Motor neuron (in vitro differentiated cells): ENCODE measurements at regions not wholly inside any gene's neighbourhood (a gene's known extent, or its start where the extent isn't known, plus 50 kb on each side); places are given as distances from the start of the nearest gene placed in this dataset.
"Not testable (repeated sequence)": the region's sequence is repeated elsewhere in the genome, so short reads cannot be mapped to it uniquely, and the experiment has no call there.

Experiments
- ATAC-seq, 8 experiments: fragments of 200-7000 bp; cut with Tn5 transposase; replicated peaks in 6 of 8; 2 replicates each; pipeline ENCODE4 v1.8.0; 2021; ENCODE audit warnings: mild to moderate bottlenecking in 8 of 8, moderate library complexity in 8 of 8
- H3K27ac ChIP-seq, 2 donors: fragments of 250-450 bp; sonication (Bioruptor Pico); 2 replicates each; pipeline ENCODE4 v1.9.0; 2021; ENCODE audit warnings: antibody characterized with exemption in 2 of 2, mild to moderate bottlenecking in 2 of 2, moderate library complexity in 1 of 2
- H3K4me1 ChIP-seq, 2 donors: fragments of 250-450 bp; sonication (Bioruptor Pico); replicated peaks in 1 of 2; 2 replicates each; pipeline ENCODE4 v1.6.1; 2021; ENCODE audit warnings: antibody characterized with exemption in 2 of 2, mild to moderate bottlenecking in 2 of 2, moderate library complexity in 1 of 2
- H3K4me3 ChIP-seq, 5 donors: fragments of 250-450 bp; sonication (Bioruptor Pico); 2 replicates each; pipeline ENCODE4 v1.9.0; 2021; ENCODE audit warnings: antibody characterized with exemption in 5 of 5, mild to moderate bottlenecking in 5 of 5, moderate library complexity in 4 of 5
- WGBS, 10 experiments: fragments of 450-650 bp; shearing (Covaris generic); methylation state at CpG; one replicate each; pipeline ENCODE4 v1.0.0; 2022; 5-methylcytosine and 5-hydroxymethylcytosine counted together
- in situ Hi-C, 9 experiments: fragments of 400-800 bp; cut with MboI; loops; one replicate each; pipeline ENCODE4 v1.15.0; 2021; ENCODE audit warnings: low sequenced_read_pairs in 9 of 9, low pct_unique_long_range_greater_than_20kb in 2 of 9; ENCODE audit not compliant: unreplicated experiment in 9 of 9

- in situ Hi-C loops: loop anchor here in 7 of 9 experiments (25.0 kb wide), 5 partner anchors 241 to 891 kb away; partner anchors contain the start of gene FUT8 (in 1 of the 7)
- 0 to 50% (median 19%) methylated on average over 4 to 10 of the region's 17 CpGs; no CpG with 5 or more reads in 2 of the 10 experiments for WGBS, 10 experiments
Observed at GRCh38 chr14:65170768-65171507, 68.6 kb upstream of the MAX start.

GRCh38 chr14:65173973-65174693 lies 71.8 kb upstream of the MAX start:
- no peak overlapping the region for H3K27ac ChIP-seq
- ATAC-seq: peak in 5 of 8 experiments; percentile 11 to 57 (median 45)
- peaks cover 12 to 18% of the 10 kb centered on the region in 2 donors for H3K4me1 ChIP-seq
- 0 to 100% (median 33%) methylated on average over 1 to 12 of the region's 13 CpGs for WGBS, 10 experiments
- in situ Hi-C loops: loop anchor here in 7 of 9 experiments (25.0 kb wide), 5 partner anchors 238 to 888 kb away; partner anchors contain the start of gene FUT8 (in 1 of the 7)
- no peak overlapping the region for H3K4me3 ChIP-seq

More at GRCh38 chr14:65170768-65171507, 68.6 kb upstream of the MAX start:
- ATAC-seq: peak; percentile 77 to 97 (median 93)
- peak overlapping the region; percentile 18 to 37 (median 29) for H3K4me3 ChIP-seq
- peaks cover 9 to 12% of the 10 kb centered on the region in 2 donors for H3K4me1 ChIP-seq
- H3K27ac ChIP-seq: peak overlapping the region; percentile 27 to 59

GRCh38 chr14:65174783-65175182 lies 72.5 kb upstream of the MAX start:
- no peak overlapping the region for H3K27ac ChIP-seq
- H3K4me3 ChIP-seq: no peak overlapping the region
- no peak for ATAC-seq
- WGBS, 10 experiments: 75 to 100% (median 93%) methylated on average over 1 to 3 of the region's 3 CpGs; no CpG with 5 or more reads in 1 of the 10 experiments
- in situ Hi-C loops: loop anchor here in 8 of 9 experiments (25.0 kb wide), 5 partner anchors 238 to 888 kb away; partner anchors contain the start of gene FUT8 (in 2 of the 8)
- peaks cover 12 to 25% of the 10 kb centered on the region in 2 donors for H3K4me1 ChIP-seq

- H3K27ac ChIP-seq: no peak overlapping the region
- in situ Hi-C loops: loop anchor here in 2 of 9 experiments (25.0 kb wide), 2 partner anchors 235 to 785 kb away; partner anchors contain the start of gene FUT8 (in 1 of the 2)
- no peak overlapping the region for H3K4me3 ChIP-seq
- ATAC-seq: no peak
- WGBS, 10 experiments: 29 to 90% (median 86%) methylated on average over 1 to 4 of the region's 4 CpGs; no CpG with 5 or more reads in 4 of the 10 experiments
- H3K4me1 ChIP-seq: peaks cover 6 to 15% of the 10 kb centered on the region in 2 donors
Observed at GRCh38 chr14:65177551-65177950, 75.2 kb upstream of the MAX start.

DNA sequence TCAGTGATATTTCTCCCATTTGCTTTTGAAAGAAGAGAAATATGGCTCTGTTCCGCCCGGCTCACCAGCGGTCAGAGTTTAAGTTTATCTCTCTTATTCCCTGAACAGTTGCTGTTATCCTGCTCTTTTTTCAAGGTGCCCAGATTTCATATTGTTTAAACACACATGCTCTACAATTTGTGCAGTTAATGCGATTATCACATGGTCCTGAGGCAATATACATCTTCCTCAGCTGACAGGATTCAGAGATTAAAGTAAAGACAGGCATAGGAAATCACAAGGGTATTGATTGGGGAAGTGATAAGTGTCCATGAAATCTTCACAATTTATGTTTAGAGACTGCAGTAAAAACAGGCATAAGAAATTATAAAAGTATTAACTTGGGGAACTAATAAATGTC lies 76.9 kb upstream of the MAX start:
- H3K4me1 ChIP-seq: peaks cover under 1 to 15% of the 10 kb centered on the region in 2 donors
- in situ Hi-C loops: loop anchor here in 2 of 9 experiments (25.0 kb wide), 2 partner anchors 233 to 783 kb away; partner anchors contain the start of gene FUT8 (in 1 of the 2)
- not testable (repeated sequence) for ATAC-seq, H3K27ac ChIP-seq, H3K4me3 ChIP-seq
- 67 to 100% (median 93%) methylated on average over 1 to 3 of the region's 4 CpGs; no CpG with 5 or more reads in 4 of the 10 experiments for WGBS, 10 experiments

DNA sequence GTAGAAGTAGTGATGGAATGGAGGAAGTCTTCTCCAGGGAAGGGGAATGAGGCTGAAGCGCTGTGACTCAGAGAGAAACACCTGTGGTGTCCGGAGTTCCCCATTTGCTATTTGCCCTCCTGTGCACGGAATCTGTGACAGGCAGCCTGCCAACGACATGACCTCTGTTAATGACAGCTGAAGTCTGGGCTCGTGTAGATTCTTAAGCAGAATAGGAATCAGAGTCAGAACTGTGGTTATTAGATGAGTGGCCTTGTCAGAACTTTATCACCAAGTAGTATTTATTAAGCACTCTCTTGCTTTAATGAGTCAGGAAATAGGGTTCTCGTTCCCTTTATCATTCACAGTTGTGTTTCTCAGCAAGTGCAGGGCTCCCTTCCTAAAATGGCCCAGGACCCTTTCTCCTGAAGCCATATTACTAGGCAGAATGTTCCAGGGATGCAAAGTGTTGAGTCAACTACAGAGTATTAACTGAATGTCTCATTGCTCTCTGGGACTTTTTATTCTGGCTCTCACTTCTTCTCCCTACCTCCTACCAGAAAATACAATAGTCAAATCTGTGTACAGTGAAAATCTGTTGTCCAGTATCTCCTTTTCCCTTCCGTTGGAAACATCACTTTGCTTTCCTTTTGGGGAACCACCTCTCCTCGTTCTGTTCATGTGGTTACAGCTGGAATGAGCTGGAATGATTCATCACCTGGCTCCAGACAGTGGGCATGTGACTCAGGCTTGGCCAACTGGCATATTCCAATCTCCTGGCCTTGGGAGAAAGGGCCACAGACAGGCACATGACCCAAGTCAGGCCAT lies 77.8 kb upstream of the MAX start:
- H3K27ac ChIP-seq: no peak overlapping the region
- no peak overlapping the region for H3K4me3 ChIP-seq
- ATAC-seq: peak in 4 of 8 experiments; percentile 18 to 99 (median 72)
- 0 to 100% (median 65%) methylated on average over 1 to 7 of the region's 8 CpGs; no CpG with 5 or more reads in 1 of the 10 experiments for WGBS, 10 experiments
- in situ Hi-C loops: loop anchor here in 2 of 9 experiments (25.0 kb wide), 2 partner anchors 232 to 782 kb away; partner anchors contain the start of gene FUT8 (in 1 of the 2)
- peaks cover 0 to 15% of the 10 kb centered on the region in 2 donors for H3K4me1 ChIP-seq

GRCh38 chr14:65180725-65181025 lies 78.4 kb upstream of the MAX start:
- no peak overlapping the region for H3K4me3 ChIP-seq
- no peak for ATAC-seq
- H3K4me1 ChIP-seq: peaks cover 1 to 15% of the 10 kb centered on the region in 2 donors
- in situ Hi-C loops: loop anchor here in 2 of 9 experiments (25.0 kb wide), 2 partner anchors 232 to 782 kb away; partner anchors contain the start of gene FUT8 (in 1 of the 2)
- H3K27ac ChIP-seq: no peak overlapping the region
- WGBS, 10 experiments: 60 to 100% (median 100%) methylated on average over 1 of the region's 1 CpG; no CpG with 5 or more reads in 7 of the 10 experiments

GRCh38 chr14:65184032-65184764 lies 81.9 kb upstream of the MAX start:
- no peak overlapping the region for H3K27ac ChIP-seq
- peaks cover 5 to 6% of the 10 kb centered on the region in 2 donors for H3K4me1 ChIP-seq
- peak in 5 of 8 experiments; percentile 22 to 64 (median 39) for ATAC-seq
- in situ Hi-C loops: loop anchor here in 2 of 9 experiments (25.0 kb wide), 2 partner anchors 228 to 778 kb away; partner anchors contain the start of gene FUT8 (in 1 of the 2)
- WGBS, 10 experiments: 0 to 100% (median 50%) methylated on average over 1 to 7 of the region's 8 CpGs
- no peak overlapping the region for H3K4me3 ChIP-seq

DNA sequence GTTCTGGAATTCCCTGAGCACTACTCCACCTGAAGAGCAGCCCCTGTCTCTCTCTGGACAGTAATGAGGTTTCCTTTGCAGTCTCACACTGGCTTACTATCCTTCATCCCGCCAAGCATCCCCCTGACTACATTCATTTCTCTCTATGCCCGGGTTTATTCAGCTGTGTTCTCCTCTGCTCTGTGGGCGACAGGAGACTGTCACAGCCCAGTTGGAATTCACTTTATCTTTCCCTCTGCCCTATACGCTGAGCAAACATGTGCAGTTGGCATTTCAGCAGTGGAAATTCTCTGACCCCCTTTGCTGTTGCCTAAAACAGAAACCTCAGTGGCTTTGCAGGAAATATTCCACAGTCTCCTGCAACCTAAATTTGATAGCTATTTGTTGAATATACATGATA lies 83.5 kb upstream of the MAX start:
- in situ Hi-C loops: loop anchor here in 2 of 9 experiments (25.0 kb wide), 2 partner anchors 226 to 776 kb away; partner anchors contain the start of gene FUT8 (in 1 of the 2)
- Histone ChIP-seq H3K27ac (no peak overlapping the region), H3K4me1 (peaks cover 0 to 5% of the 10 kb centered on the region in 2 donors), H3K4me3 (no peak overlapping the region)
- peak in 1 of 8 experiments; percentile 80 for ATAC-seq
- 34 to 84% (median 59%) methylated on average over 2 to 4 of the region's 4 CpGs; no CpG with 5 or more reads in 2 of the 10 experiments for whole genome bisulfite sequencing, 10 experiments

GRCh38 chr14:65186951-65187350 lies 84.6 kb upstream of the MAX start:
- peaks cover 0 to 5% of the 10 kb centered on the region in 2 donors for H3K4me1 ChIP-seq
- in situ Hi-C loops: loop anchor here in 2 of 9 experiments (25.0 kb wide), 2 partner anchors 225 to 775 kb away; partner anchors contain the start of gene FUT8 (in 1 of the 2)
- WGBS, 10 experiments: 33 to 95% (median 75%) methylated on average over 1 to 3 of the region's 3 CpGs; no CpG with 5 or more reads in 3 of the 10 experiments
- ATAC-seq: no peak
- H3K4me3 ChIP-seq: no peak overlapping the region
- no peak overlapping the region for H3K27ac ChIP-seq

DNA sequence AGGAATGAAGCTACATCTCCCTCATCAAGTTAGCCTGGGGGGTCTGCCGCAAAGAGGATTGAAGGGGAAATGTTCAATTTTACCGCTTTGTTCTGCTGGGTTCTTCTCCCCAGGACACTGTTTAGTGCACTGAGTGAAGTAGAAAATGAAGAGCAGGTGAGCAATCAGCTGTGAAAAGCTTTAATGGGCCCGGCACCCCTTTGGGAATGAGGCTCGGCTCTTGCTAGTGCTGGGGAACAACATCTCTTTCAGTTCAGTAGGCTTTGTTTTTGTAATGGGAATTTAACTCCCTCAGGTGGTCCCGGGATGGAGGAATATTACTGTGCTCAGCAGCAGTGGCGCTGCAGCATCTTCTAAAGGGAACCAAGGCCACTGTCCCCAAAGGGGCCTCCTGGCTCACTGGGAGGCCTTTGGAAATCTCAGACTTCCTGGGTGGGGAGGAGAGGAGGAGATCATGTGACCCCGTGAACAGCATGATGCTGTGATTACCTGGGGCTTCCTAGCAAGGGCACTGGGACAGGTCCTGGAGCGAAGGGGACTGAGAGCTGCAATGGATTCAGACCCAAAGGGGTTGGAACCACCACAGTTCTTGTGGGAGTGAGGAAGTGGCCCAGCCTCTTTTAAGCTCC lies 85.2 kb upstream of the MAX start:
- H3K4me1 ChIP-seq: peaks cover 0 to 5% of the 10 kb centered on the region in 2 donors
- no peak overlapping the region for H3K27ac ChIP-seq
- 45 to 100% (median 75%) methylated on average over 1 to 6 of the region's 8 CpGs; no CpG with 5 or more reads in 2 of the 10 experiments for WGBS, 10 experiments
- ATAC-seq: peak in 1 of 8 experiments; percentile 27
- in situ Hi-C loops: loop anchor here in 2 of 9 experiments (25.0 kb wide), 2 partner anchors 225 to 775 kb away; partner anchors contain the start of gene FUT8 (in 1 of the 2)
- no peak overlapping the region for H3K4me3 ChIP-seq
